Lower lobe of right lung (tissue), 2 donors: ENCODE measurements at regions not wholly inside any gene's neighbourhood (a gene's known extent, or its start where the extent isn't known, plus 50 kb on each side); places are given as distances from the start of the nearest gene placed in this dataset.

Source experiments
- ATAC-seq, 2 donors: fragments of 200-7000 bp; cut with Tn5 transposase; one replicate each; pipeline ENCODE4 v1.9.1; 2020 to 2022; ENCODE audit warnings: mild to moderate bottlenecking in 2 of 2, moderate library complexity in 2 of 2
- DNase-seq: peaks from one replicate; pipeline ENCODE4 v3.0.0-alpha.2; 2020
- H3K27ac ChIP-seq: fragments of 200-600 bp; one replicate; pipeline ENCODE4 v1.8.0; 2022
- H3K27me3 ChIP-seq: fragments of 200-600 bp; one replicate; pipeline ENCODE4 v1.8.0; 2022; ENCODE audit warnings: low read depth
- H3K36me3 ChIP-seq: fragments of 200-600 bp; one replicate; pipeline ENCODE4 v1.8.0; 2022; ENCODE audit warnings: mild to moderate bottlenecking
- H3K4me1 ChIP-seq: fragments of 200-600 bp; one replicate; pipeline ENCODE4 v1.8.0; 2022
- H3K4me3 ChIP-seq: fragments of 200-600 bp; one replicate; pipeline ENCODE4 v1.8.0; 2022; ENCODE audit warnings: mild to moderate bottlenecking
- H3K9me3 ChIP-seq: fragments of 200-600 bp; one replicate; pipeline ENCODE4 v1.8.0; 2022
- intact Hi-C: fragments of 100-400 bp; cut with DNase I; formaldehyde crosslinking; loops from one replicate; pipeline ENCODE4 v1.11.0; 2022
- TF ChIP-seq, protein P1 (sequence below): fragments of 200-600 bp; IDR thresholded peaks from one replicate; pipeline ENCODE4 v1.8.0; 2022; ENCODE audit warnings: antibody characterized with exemption, mild to moderate bottlenecking
- donor health status: DM: no; HTN: yes; CAD: no; lungs with severe emphysema.

GRCh38 chr4:34649716-34650115 is 1594.6 kb downstream of the ARAP2 start:
- Histone ChIP-seq H3K27me3 (no peaks in the 10 kb centered on the region), H3K36me3 (no peaks in the 10 kb centered on the region), H3K9me3 (no peaks in the 10 kb centered on the region), H3K4me1 (no peaks in the 10 kb centered on the region), H3K27ac (no peak overlapping the region), H3K4me3 (no peak overlapping the region)
- intact Hi-C loops, result no loop called here
- DNase-seq (no peak), ATAC-seq (no peak)
- TF ChIP-seq, protein P1, sequence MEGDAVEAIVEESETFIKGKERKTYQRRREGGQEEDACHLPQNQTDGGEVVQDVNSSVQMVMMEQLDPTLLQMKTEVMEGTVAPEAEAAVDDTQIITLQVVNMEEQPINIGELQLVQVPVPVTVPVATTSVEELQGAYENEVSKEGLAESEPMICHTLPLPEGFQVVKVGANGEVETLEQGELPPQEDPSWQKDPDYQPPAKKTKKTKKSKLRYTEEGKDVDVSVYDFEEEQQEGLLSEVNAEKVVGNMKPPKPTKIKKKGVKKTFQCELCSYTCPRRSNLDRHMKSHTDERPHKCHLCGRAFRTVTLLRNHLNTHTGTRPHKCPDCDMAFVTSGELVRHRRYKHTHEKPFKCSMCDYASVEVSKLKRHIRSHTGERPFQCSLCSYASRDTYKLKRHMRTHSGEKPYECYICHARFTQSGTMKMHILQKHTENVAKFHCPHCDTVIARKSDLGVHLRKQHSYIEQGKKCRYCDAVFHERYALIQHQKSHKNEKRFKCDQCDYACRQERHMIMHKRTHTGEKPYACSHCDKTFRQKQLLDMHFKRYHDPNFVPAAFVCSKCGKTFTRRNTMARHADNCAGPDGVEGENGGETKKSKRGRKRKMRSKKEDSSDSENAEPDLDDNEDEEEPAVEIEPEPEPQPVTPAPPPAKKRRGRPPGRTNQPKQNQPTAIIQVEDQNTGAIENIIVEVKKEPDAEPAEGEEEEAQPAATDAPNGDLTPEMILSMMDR, result no peak

DNA sequence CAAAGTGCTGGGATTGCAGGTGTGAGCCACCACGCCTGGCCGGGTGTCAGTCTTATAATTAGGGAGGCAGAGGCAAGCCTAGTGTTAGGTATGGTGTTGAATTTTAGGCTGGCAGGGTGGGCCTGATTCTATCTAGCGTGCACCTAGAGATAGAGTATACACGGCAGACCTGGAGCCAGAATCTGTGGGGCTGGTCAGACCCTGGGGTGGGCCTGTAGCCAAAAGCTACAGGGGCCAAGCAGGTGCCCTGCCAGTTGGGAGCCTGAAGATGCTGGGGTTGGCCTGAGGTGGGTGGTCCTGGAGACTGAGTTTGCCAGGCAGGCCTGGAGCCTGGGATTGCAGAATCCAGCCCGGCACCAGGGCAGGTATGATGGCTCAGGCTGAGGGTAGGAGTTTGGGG is 1580.3 kb downstream of the ARAP2 start:
- Histone ChIP-seq H3K27ac (no peak overlapping the region), H3K9me3 (no peaks in the 10 kb centered on the region), H3K4me3 (no peak overlapping the region), H3K4me1 (no peaks in the 10 kb centered on the region), H3K36me3 (no peaks in the 10 kb centered on the region), H3K27me3 (no peaks in the 10 kb centered on the region)
- intact Hi-C loops, result no loop called here
- ATAC-seq, result peak in 1 of 2 donors; percentile 27
- DNase-seq, result no peak
- TF ChIP-seq, protein P1, result no peak

DNA sequence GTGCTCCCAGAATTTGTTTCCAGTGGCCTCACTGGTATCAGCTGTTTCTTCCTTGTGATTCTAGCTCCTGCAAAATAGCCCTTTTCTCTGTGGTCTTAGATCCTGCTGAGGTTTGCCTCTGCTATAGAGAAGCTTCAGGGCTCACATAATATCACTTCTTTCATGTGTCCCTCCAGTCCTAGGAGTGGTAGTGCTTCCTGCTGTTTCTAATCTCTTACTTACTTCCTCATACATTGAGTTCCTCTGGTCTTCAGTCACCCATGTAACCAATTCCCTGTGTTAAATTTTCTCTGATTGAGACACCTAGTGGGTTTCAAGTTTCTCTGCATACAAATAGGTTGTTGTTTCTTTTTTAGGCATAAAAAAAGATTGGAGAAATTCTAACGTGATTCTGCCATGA is 1567.9 kb downstream of the ARAP2 start:
- no peaks in the 10 kb centered on the region for H3K4me1 ChIP-seq
- no peak overlapping the region for H3K27ac ChIP-seq
- TF ChIP-seq, protein P1, result no peak
- H3K9me3 ChIP-seq, result no peaks in the 10 kb centered on the region
- no peak overlapping the region for H3K4me3 ChIP-seq
- H3K36me3 ChIP-seq, result no peaks in the 10 kb centered on the region
- ATAC-seq (no peak), DNase-seq (no peak)
- H3K27me3 ChIP-seq, result no peaks in the 10 kb centered on the region
- intact Hi-C loops, result no loop called here

DNA sequence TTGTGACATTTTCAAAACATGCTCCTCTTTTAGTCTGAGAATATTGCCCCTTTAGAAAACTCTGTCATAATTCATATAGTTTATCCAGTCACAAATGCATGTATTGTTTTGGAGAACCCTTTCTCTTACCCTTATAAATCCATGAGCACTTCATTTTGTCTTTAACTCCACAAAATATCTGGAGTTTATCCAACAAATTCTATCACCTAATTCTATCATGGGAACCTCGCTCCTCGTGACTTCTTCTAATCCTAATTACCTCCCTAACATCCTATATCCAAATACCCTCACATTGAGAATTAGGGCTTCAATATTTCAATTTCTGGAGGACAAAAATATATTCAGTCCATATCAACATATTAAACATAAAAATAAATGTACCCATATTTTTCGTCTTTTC is 1565.9 kb downstream of the ARAP2 start:
- no peak for DNase-seq
- no peaks in the 10 kb centered on the region for H3K36me3 ChIP-seq
- TF ChIP-seq, protein P1, result no peak
- no peak overlapping the region for H3K27ac ChIP-seq
- no peak overlapping the region for H3K4me3 ChIP-seq
- no peaks in the 10 kb centered on the region for H3K9me3 ChIP-seq
- no peaks in the 10 kb centered on the region for H3K27me3 ChIP-seq
- no peak for ATAC-seq
- H3K4me1 ChIP-seq, result no peaks in the 10 kb centered on the region
- intact Hi-C loops, result no loop called here

- ATAC-seq (no peak), DNase-seq (no peak)
- H3K4me3 ChIP-seq, result no peak overlapping the region
- no peaks in the 10 kb centered on the region for H3K27me3 ChIP-seq
- TF ChIP-seq, protein P1, result no peak
- no peak overlapping the region for H3K27ac ChIP-seq
- intact Hi-C loops, result no loop called here
- no peaks in the 10 kb centered on the region for H3K9me3 ChIP-seq
- no peaks in the 10 kb centered on the region for H3K4me1 ChIP-seq
- H3K36me3 ChIP-seq, result no peaks in the 10 kb centered on the region
These were observed 1565.1 kb downstream of the ARAP2 start for GRCh38 chr4:34679228-34679627.

DNA sequence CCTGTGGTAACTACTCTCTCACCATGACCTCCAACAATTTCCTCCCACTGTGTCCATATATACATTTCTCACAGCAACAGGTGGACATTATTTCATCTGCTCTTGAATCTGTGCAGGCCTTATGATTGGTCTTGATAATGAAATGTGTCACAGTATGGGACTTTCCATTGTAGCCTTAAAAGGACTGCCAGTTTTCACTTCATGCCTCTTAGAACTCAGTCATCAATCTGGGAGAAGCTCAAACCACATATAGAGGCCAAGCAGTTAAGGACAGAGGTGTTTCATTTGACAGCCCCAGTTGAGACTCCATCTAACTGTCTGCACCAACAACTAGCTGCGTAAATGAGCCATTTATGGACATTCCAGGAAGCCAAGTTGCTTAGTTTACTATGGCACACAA is 1534.8 kb downstream of the ARAP2 start:
- no peak overlapping the region for H3K27ac ChIP-seq
- DNase-seq (no peak), ATAC-seq (no peak)
- no peaks in the 10 kb centered on the region for H3K27me3 ChIP-seq
- intact Hi-C loops, result no loop called here
- H3K36me3 ChIP-seq, result no peaks in the 10 kb centered on the region
- H3K4me1 ChIP-seq, result no peaks in the 10 kb centered on the region
- TF ChIP-seq, protein P1, result no peak
- no peak overlapping the region for H3K4me3 ChIP-seq
- peaks cover 4% of the 10 kb centered on the region for H3K9me3 ChIP-seq
